ENCODE measurements at regions not wholly inside any gene's neighbourhood (a gene's known extent, or its start where the extent isn't known, plus 50 kb on each side); places are given as distances from the start of the nearest gene placed in this dataset.

DNA sequence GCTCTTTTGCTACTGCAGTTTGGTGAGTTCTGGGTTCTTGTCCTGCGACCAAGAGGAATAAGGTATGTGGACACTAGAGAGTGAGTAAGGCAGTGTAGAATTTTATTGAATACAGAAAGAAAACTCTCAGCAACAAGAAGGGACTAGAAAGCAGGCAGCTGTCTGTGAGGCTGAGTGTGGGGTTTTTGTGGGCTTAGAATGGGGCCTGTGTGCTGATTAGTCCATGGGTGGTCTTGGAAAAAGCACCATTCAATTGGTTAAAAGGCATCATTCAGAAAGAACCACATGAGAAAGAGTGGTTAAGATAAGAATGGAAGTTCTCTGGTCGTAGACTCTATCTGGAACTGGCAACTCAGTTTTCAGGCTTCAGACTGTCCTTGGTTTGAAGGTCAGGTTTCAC, 298.8 kb downstream of the TGFB2 start:
- TF ChIP-seq, protein P1, sequence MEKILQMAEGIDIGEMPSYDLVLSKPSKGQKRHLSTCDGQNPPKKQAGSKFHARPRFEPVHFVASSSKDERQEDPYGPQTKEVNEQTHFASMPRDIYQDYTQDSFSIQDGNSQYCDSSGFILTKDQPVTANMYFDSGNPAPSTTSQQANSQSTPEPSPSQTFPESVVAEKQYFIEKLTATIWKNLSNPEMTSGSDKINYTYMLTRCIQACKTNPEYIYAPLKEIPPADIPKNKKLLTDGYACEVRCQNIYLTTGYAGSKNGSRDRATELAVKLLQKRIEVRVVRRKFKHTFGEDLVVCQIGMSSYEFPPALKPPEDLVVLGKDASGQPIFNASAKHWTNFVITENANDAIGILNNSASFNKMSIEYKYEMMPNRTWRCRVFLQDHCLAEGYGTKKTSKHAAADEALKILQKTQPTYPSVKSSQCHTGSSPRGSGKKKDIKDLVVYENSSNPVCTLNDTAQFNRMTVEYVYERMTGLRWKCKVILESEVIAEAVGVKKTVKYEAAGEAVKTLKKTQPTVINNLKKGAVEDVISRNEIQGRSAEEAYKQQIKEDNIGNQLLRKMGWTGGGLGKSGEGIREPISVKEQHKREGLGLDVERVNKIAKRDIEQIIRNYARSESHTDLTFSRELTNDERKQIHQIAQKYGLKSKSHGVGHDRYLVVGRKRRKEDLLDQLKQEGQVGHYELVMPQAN (IDR thresholded peaks at IDR 0.05; ENCODE audit: borderline replicate concordance), result no peak
- no peak for TF ChIP-seq SETDB1 (IDR thresholded peaks at IDR 0.05; ENCODE audit: low read length)
- TF ChIP-seq GATAD2B (IDR thresholded peaks at IDR 0.05; ENCODE audit: borderline replicate concordance), result no peak
- TF ChIP-seq FIP1L1 (IDR thresholded peaks at IDR 0.05; ENCODE audit: low read depth, low read length, poor library complexity, severe bottlenecking), result no peak
- no peak for TF ChIP-seq YBX1 (IDR thresholded peaks at IDR 0.05)
- no peak for TF ChIP-seq SMC3 (conservative IDR thresholded peaks at IDR 0.05; ENCODE audit: insufficient read depth, low read depth, low read length)
- TF ChIP-seq, protein P2, sequence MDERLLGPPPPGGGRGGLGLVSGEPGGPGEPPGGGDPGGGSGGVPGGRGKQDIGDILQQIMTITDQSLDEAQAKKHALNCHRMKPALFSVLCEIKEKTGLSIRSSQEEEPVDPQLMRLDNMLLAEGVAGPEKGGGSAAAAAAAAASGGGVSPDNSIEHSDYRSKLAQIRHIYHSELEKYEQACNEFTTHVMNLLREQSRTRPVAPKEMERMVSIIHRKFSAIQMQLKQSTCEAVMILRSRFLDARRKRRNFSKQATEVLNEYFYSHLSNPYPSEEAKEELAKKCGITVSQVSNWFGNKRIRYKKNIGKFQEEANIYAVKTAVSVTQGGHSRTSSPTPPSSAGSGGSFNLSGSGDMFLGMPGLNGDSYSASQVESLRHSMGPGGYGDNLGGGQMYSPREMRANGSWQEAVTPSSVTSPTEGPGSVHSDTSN (CRISPR knock-in tag; IDR thresholded peaks at IDR 0.05; ENCODE audit: low read depth), result no peak
- TF ChIP-seq, protein P2 (tag; conservative IDR thresholded peaks at IDR 0.05; ENCODE audit: low read depth), result no peak
- TF ChIP-seq NFYB (IDR thresholded peaks at IDR 0.05; ENCODE audit: extremely low read depth, insufficient read length), result no peak
- TF ChIP-seq KDM2B (CRISPR knock-in tag; IDR thresholded peaks at IDR 0.05), result no peak
- no peak for TF ChIP-seq SPI1 (IDR thresholded peaks at IDR 0.05; ENCODE audit: borderline replicate concordance, low read depth, low read length)
- no peak for TF ChIP-seq MAZ (CRISPR knock-in tag; conservative IDR thresholded peaks at IDR 0.05 in 1 of 2, IDR thresholded peaks at IDR 0.05 in 1 of 2)
- TF ChIP-seq, protein P3, sequence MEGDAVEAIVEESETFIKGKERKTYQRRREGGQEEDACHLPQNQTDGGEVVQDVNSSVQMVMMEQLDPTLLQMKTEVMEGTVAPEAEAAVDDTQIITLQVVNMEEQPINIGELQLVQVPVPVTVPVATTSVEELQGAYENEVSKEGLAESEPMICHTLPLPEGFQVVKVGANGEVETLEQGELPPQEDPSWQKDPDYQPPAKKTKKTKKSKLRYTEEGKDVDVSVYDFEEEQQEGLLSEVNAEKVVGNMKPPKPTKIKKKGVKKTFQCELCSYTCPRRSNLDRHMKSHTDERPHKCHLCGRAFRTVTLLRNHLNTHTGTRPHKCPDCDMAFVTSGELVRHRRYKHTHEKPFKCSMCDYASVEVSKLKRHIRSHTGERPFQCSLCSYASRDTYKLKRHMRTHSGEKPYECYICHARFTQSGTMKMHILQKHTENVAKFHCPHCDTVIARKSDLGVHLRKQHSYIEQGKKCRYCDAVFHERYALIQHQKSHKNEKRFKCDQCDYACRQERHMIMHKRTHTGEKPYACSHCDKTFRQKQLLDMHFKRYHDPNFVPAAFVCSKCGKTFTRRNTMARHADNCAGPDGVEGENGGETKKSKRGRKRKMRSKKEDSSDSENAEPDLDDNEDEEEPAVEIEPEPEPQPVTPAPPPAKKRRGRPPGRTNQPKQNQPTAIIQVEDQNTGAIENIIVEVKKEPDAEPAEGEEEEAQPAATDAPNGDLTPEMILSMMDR (IDR thresholded peaks at IDR 0.05 in 2 of 3, conservative IDR thresholded peaks at IDR 0.05 in 1 of 3; ENCODE audit: insufficient read depth in 2 of 3, low read depth in 1 of 3, low read length in 3 of 3), result no peak
